ENCODE measurements at regions not wholly inside any gene's neighbourhood (a gene's known extent, or its start where the extent isn't known, plus 50 kb on each side); places are given as distances from the start of the nearest gene placed in this dataset.

DNA sequence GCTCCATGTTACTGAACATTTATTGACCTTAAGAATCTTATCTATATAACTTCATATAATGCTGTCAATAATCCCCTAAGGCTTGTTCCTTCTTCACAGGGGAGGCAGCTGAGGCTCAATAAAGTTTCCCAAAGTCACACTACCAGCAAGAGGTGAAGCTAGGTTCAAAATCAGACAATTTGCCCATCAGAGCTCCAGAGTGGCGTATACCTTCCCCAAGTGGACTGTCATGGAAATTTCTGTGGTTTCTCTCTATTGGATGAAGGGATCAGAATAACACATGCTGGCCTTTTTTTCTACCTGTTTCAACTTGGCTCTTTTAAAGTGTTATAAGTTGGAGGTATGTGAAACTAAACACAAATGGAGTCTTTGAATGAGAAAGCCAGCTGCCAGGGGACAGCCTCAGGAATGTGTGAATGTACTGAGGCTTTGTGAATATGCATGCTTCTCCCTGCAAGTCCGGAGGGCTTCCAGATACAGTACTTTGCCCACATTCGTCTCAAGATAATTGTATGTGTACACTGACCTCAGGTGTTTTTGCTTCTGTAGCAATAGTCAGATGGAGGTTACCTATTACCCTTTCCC lies 656.3 kb upstream of the CELF2 start:
- no peak for TF ChIP-seq POLR2A (IDR thresholded peaks at IDR 0.05)
- TF ChIP-seq CTCF (IDR thresholded peaks at IDR 0.05): no peak

Data from thyroid gland (tissue), 4 donors.